Endothelial cell of umbilical vein (primary cell): ENCODE measurements at regions not wholly inside any gene's neighbourhood (a gene's known extent, or its start where the extent isn't known, plus 50 kb on each side); places are given as distances from the start of the nearest gene placed in this dataset.

Experiments
- BruUV-seq: library from RNA; stranded (reverse); fragments of 400-500 nt; replicated peaks from 2 replicates; lab custom pipeline; 2021; lab: Mats Ljungman, UMichigan
- CTCF ChIA-PET: fragments of 300-600, 350-600 bp; sonication (Branson Sonifier 250); formaldehyde crosslinking; loops from one replicate; lab custom pipeline; 2021; ENCODE audit warnings: antibody characterized with exemption, inconsistent platforms; lab: Charles Lee
- POLR2A ChIA-PET: fragments of 300-600, 350-600 bp; sonication (Branson Sonifier 250); formaldehyde crosslinking; loops from one replicate; lab custom pipeline; 2021; ENCODE audit warnings: antibody characterized with exemption, inconsistent platforms; lab: Charles Lee
- DNase-seq: peaks from one replicate; pipeline ENCODE4 v3.0.0-alpha.2; 2011; ENCODE audit warnings: low read depth, low spot score
- FAIRE-seq: peaks from 2 replicates; lab custom pipeline; 2011; peaks lifted over from hg19 to GRCh38; lab: Jason Lieb, UNC
- H2AFZ ChIP-seq: 2 replicates; pipeline ENCODE4 v1.6.0; 2012; ENCODE audit warnings: low read depth, low read length, control low read depth, inconsistent platforms
- H3K27ac ChIP-seq: 2 replicates; pipeline ENCODE4 v1.5.1; 2011; ENCODE audit warnings: low read depth, mild to moderate bottlenecking, control low read depth, low read length, moderate library complexity; ENCODE audit not compliant: insufficient read depth
- H3K27me3 ChIP-seq, 2 experiments: 2 replicates each; pipeline versions ENCODE4 v1.6.0 to v1.6.1; 2011; ENCODE audit warnings: low read length in 2 of 2, mixed read lengths in 1 of 2; ENCODE audit not compliant: control insufficient read depth in 2 of 2, insufficient read depth in 2 of 2
- H3K36me3 ChIP-seq, 2 experiments: 2 replicates in 1 of 2; 3 replicates in 1 of 2; pipeline ENCODE4 v1.5.1; 2011; ENCODE audit warnings: low read length in 2 of 2, mild to moderate bottlenecking in 1 of 2, moderate library complexity in 1 of 2; ENCODE audit not compliant: control insufficient read depth in 2 of 2, insufficient read depth in 2 of 2; ENCODE audit errors: extremely low read depth in 1 of 2
- H3K4me1 ChIP-seq: 3 replicates; pipeline ENCODE4 v1.5.1; 2011; ENCODE audit warnings: mild to moderate bottlenecking, low read length; ENCODE audit not compliant: control insufficient read depth, insufficient read depth; ENCODE audit errors: extremely low read depth
- H3K4me2 ChIP-seq: 2 replicates; pipeline ENCODE4 v1.6.1; 2011; ENCODE audit warnings: low read length, control low read depth, mixed read lengths; ENCODE audit not compliant: insufficient read depth
- H3K4me3 ChIP-seq, 3 experiments: fragments of 200-600 bp in 1 of 3; sonication (generic), shearing (Covaris generic) in 1 of 3; replicated peaks in 1 of 3; 2 replicates each; pipeline ENCODE4 v1.5.1; 2011 to 2016; ENCODE audit warnings: control low read depth in 3 of 3, low read length in 3 of 3, mild to moderate bottlenecking in 2 of 3, inconsistent platforms in 1 of 3, low read depth in 1 of 3, moderate library complexity in 1 of 3; ENCODE audit not compliant: insufficient read depth in 1 of 3
- H3K79me2 ChIP-seq: 2 replicates; pipeline ENCODE4 v1.6.0; 2012; ENCODE audit warnings: low read length, inconsistent platforms; ENCODE audit not compliant: control insufficient read depth, insufficient read depth
- H3K9ac ChIP-seq: replicated peaks from 2 replicates; pipeline ENCODE3; 2011; ENCODE audit warnings: low read length, control low read depth; ENCODE audit not compliant: insufficient read depth; ENCODE audit errors: extremely low read depth
- H3K9me1 ChIP-seq: replicated peaks from 3 replicates; pipeline ENCODE4 v1.6.0; 2011; ENCODE audit warnings: mild to moderate bottlenecking, low read length; ENCODE audit not compliant: control insufficient read depth, insufficient read depth; ENCODE audit errors: extremely low read depth
- H3K9me3 ChIP-seq: replicated peaks from 2 replicates; pipeline ENCODE4 v1.5.1; 2012; ENCODE audit warnings: low read length, inconsistent platforms; ENCODE audit not compliant: control insufficient read depth, insufficient read depth
- H4K20me1 ChIP-seq: replicated peaks from 2 replicates; pipeline ENCODE3; 2011; ENCODE audit warnings: mild to moderate bottlenecking, low read length; ENCODE audit not compliant: control insufficient read depth, insufficient read depth; ENCODE audit errors: extremely low read depth
- CTCF ChIP-seq, 2 donors: IDR thresholded peaks; 1 replicate in 1 of 2; 2 replicates in 1 of 2; pipeline ENCODE4 v1.5.1; 2011; ENCODE audit warnings: low read length in 2 of 2, mild to moderate bottlenecking in 2 of 2, moderate library complexity in 2 of 2, control low read depth in 1 of 2, inconsistent platforms in 1 of 2, low read depth in 1 of 2; ENCODE audit not compliant: insufficient read depth in 1 of 2; ENCODE audit errors: extremely low read depth in 1 of 2
- EZH2 ChIP-seq: IDR thresholded peaks from 2 replicates; pipeline ENCODE4 v1.6.1; 2012; ENCODE audit warnings: borderline replicate concordance, low read depth, mild to moderate bottlenecking, moderate library complexity, low read length, inconsistent platforms; ENCODE audit not compliant: severe bottlenecking
- FOS ChIP-seq: IDR thresholded peaks from 2 replicates; pipeline ENCODE4 v1.6.1; 2011; ENCODE audit warnings: mild to moderate bottlenecking, low read length, moderate library complexity, borderline replicate concordance; ENCODE audit not compliant: insufficient read depth
- GATA2 ChIP-seq: IDR thresholded peaks from 2 replicates; pipeline ENCODE4 v1.7.0; 2011; ENCODE audit warnings: low read depth, mild to moderate bottlenecking, moderate library complexity, mixed read lengths, low read length; ENCODE audit not compliant: insufficient read length, insufficient read depth
- JUN ChIP-seq: IDR thresholded peaks from 2 replicates; pipeline ENCODE4 v1.6.1; 2011; ENCODE audit warnings: borderline replicate concordance, low read depth; ENCODE audit not compliant: insufficient read length, insufficient read depth
- MYC ChIP-seq: IDR thresholded peaks from one replicate; pipeline ENCODE4 v1.6.1; 2011; ENCODE audit warnings: mild to moderate bottlenecking, low read depth, low read length
- POLR2A ChIP-seq: IDR thresholded peaks from 2 replicates; pipeline ENCODE4 v1.6.1; 2012; ENCODE audit warnings: low read depth, mild to moderate bottlenecking, control low read depth, low read length
- POLR2AphosphoS5 ChIP-seq: IDR thresholded peaks from 2 replicates; pipeline ENCODE4 v1.6.1; 2012; ENCODE audit warnings: low read depth, mild to moderate bottlenecking, control low read depth, low read length, moderate library complexity; ENCODE audit not compliant: insufficient read depth
- dilution Hi-C: fragments of 300-500 bp; cut with MboI; formaldehyde crosslinking; loops from one replicate; pipeline ENCODE4 v1.15.0; 2019; ENCODE audit warnings: low sequenced_read_pairs; ENCODE audit not compliant: extremely low pct_ligation_motif_present
- intact Hi-C: fragments of 100-400 bp; cut with micrococcal nuclease; formaldehyde crosslinking; loops from one replicate; pipeline ENCODE4 v1.10.0; 2022
- TF ChIP-seq, protein P1 (sequence below): IDR thresholded peaks from 2 replicates; pipeline ENCODE4 v1.6.1; 2011; ENCODE audit not compliant: insufficient read depth, insufficient read length

DNA sequence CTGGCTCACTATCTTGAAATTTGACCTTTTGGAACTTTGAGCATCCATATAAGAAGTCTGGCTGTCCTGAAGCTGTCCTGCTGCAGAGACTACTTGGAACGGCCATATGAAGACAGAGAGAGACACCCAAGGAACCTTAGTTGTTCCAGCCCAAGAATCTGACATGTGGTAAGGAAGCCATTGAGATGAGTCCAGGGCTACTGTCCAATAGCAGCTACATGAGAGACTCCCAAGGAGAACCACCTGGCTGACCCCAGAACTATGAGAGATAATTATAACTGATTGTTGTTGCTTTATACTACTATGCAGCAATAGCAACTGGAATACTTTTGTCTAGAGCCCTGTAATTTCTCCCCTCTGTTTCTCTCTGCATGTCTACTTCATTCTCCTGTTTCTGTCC lies 234.3 kb upstream of the TANK start:
- no peak overlapping the region for H3K9ac ChIP-seq
- POLR2A ChIA-PET = no interaction called here
- H3K27me3 ChIP-seq = no peaks in the 10 kb centered on the region
- H3K4me2 ChIP-seq = no peak overlapping the region
- TF ChIP-seq POLR2A (no peak), EZH2 (no peak), MYC (no peak), CTCF (IDR thresholded peaks at IDR 0.05; ENCODE audit: extremely low read depth in 1 of 2, insufficient read depth in 1 of 2, low read depth in 1 of 2, low read length in 2 of 2) (no peak), JUN (no peak), FOS (no peak), GATA2 (no peak), POLR2AphosphoS5 (no peak)
- TF ChIP-seq, protein P1, sequence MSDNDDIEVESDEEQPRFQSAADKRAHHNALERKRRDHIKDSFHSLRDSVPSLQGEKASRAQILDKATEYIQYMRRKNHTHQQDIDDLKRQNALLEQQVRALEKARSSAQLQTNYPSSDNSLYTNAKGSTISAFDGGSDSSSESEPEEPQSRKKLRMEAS = no peak
- intact Hi-C loops = no loop called here
- H2AFZ ChIP-seq = no peak overlapping the region
- peaks cover 8% of the 10 kb centered on the region for H3K4me1 ChIP-seq
- no peaks in the 10 kb centered on the region for H3K9me3 ChIP-seq
- FAIRE-seq (no peak), DNase-seq (no peak)
- H3K4me3 ChIP-seq = no peak overlapping the region
- H3K27ac ChIP-seq = no peak overlapping the region
- dilution Hi-C loops = no loop called here
- H3K36me3 ChIP-seq = no peaks in the 10 kb centered on the region
- H3K9me1 ChIP-seq = no peaks in the 10 kb centered on the region
- CTCF ChIA-PET = interaction anchor here (2.4 kb wide), 1 partner anchor 7 kb away, joined by 14 read pairs; no protein-coding TSS in a partner anchor
- no peaks in the 10 kb centered on the region for H3K79me2 ChIP-seq
- H4K20me1 ChIP-seq = no peaks in the 10 kb centered on the region
- no TSS peak for BruUV-seq
